NCI-H1417 (cell line): ENCODE measurements at regions not wholly inside any gene's neighbourhood (a gene's known extent, or its start where the extent isn't known, plus 50 kb on each side); places are given as distances from the start of the nearest gene placed in this dataset.
"Not testable (repeated sequence)": the region's sequence is repeated elsewhere in the genome, so short reads cannot be mapped to it uniquely, and the experiment has no call there.

ENCODE experiments used
- DNase-seq, 3 experiments: peaks; one replicate each; lab custom pipeline; 2025; lab: John Stamatoyannopoulos, UW

DNA sequence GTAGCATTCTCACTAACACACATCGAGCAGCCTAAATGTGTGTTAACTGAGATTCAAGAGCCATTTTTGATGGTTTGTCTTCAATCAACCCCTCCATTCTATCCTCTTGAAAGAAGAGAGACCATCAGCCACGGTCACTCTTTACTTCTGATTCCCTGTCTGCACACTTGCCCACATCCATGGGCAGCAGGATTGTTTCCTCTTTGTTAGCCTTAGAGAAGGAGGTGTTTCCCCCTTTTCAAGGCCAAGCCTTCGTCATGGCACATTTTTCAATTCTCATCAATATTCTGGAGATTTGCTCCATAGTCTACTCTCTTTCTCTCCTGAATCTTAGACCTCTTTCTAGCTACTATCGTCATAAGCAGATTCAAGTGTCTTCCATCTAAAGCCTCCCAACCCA lies 522.4 kb upstream of the NAALADL2 start:
- DNase-seq: no peak

- no peak for DNase-seq
Measured at GRCh38 chr3:174337227-174337626, 521.9 kb upstream of the NAALADL2 start.

DNA sequence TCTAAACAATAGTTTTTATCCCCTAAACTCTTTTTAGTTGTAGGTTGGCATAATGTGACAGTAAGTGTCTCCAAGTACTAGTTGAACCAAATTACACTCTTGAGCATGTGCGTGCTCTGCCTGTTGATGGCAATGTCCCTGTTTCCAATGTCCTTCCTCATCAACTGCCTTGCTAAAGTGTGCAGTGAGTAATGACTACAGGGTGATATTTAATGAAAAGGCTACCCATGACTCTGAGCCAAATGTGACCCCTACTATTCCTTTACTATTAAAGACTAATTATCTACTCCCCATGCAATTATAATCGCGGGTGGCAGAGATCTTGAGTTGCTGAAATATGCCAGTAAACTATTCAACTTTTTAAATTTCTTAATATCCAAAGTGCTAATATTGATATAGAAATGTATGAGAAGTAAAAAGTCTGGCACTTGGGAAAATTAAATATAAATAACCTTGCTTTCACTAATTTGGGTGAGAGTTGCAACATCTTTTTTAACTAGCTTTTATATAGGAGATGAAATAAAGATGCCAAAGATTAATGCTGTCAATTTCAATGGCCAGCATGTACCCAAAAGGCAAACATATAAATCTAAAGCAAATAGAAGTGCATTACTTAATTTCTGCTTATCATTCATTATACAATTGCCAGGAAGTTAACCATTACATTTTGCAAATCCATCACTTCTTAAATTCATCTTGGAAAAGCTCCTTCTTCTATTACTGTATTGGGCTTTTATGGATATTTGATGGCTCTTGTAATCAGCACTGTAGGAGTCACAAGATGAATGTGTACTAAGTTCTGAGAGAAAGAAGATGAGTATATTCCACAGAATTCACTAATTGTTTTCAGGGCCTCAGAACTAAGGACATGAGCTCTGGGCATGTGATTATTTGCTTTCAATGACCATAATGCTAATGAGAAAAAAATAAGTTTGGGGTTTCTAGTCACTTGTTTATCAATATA lies 518.2 kb upstream of the NAALADL2 start:
- DNase-seq: peak in 2 of 3 experiments; percentile 49 to 88

DNA sequence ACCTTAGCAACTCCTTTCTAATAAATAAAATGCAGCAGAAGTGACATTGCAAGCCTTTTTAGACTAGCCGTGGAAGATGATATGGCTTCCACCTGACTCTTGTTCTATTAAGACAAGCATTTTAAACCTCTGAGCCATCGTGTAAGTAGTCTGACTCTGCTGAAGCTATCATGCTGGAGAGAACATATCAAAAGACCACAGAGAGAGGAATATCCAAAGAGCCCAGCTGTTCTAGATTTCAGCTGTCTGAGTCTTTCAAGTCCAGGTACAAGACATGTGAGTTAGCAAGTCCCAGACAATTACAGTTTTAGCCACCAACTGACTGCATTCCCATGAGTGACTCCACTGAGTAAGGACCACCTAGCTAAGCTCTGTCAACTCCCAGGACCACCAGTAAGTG lies 517.0 kb upstream of the NAALADL2 start:
- no peak for DNase-seq

GRCh38 chr3:174342941-174343501 lies 516.1 kb upstream of the NAALADL2 start:
- peak in 1 of 3 experiments; percentile 23 for DNase-seq

- no peak for DNase-seq
Measured at GRCh38 chr3:174346141-174346540, 513.0 kb upstream of the NAALADL2 start.

DNA sequence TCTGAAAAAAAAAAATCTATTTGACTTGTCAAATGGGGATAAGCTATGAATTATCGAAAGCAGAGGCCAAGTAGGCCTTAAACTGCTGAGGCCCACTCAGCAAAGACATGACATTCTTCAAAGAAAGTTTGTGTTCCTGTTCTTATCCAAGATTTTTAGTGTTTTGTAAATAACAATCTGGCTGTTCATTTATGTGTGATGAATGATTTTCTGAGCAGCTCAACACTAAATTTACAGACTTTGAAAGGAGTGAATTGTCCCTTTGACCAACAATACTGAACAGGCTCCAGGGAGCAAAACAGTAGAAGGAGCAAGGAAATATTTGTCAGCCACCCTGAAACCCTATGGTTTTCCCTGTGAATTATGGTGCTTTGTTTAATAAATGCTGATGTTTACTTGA lies 512.6 kb upstream of the NAALADL2 start:
- DNase-seq: no peak

- no peak for DNase-seq
Measured at GRCh38 chr3:174347474-174348138, 511.5 kb upstream of the NAALADL2 start.

DNA sequence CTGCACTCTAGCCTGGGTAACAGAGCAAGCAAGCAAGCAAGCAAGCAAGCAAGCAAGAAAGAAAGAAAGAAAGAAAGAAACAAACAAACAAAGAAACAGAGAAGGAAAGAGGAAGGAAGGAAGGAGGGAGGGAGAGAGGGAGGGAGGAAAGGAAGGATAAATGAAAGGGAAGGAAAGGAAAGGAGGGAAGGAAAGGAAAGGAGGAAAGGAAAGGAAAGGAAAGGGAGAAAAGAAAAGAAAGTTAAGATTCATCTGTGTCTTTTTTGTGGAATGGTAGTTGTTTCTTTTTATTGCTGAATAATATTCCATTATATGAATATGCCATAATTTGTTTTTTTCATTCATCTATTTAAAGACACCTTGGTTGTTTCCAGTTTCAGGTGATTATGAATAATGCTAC lies 506.9 kb upstream of the NAALADL2 start:
- no peak for DNase-seq

DNA sequence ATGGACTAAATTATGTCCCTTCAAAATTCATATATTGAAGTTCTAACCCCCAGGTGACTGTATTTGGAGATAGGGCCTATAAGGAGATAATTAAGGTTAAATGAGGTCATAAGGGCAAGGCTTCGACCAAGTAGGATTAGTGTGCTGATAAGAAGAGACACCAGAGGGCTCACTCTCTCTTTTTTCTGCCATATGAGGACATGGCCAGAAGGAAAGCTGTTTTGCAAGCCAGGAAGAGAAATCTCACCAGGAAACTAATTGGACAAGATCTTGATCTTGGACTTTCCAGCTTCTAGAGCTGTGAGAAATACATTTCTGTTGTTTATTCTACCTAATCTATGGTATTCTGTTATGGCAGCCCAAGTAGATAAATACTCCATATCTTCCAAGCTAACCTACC lies 503.6 kb upstream of the NAALADL2 start:
- DNase-seq: peak in 2 of 3 experiments; percentile 12 to 64

DNA sequence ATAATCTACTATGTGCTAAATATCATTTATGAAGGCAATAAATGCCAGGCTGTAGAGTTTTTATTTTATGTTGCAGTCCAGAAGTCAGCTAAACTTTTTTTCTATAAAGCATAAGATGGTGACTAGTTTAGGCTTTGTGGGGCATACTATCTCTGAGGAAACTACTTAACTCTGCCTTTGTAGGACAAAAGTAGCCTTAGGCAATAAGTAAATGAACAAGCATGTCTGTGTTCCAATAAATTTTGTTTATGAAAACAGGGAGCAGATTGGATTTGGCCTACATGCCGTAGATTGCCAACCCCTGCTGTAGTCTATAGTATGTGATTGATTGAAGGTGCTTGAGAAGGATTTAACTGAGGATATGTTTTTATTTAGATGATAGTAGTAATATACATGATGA lies 502.5 kb upstream of the NAALADL2 start:
- DNase-seq: no peak

DNA sequence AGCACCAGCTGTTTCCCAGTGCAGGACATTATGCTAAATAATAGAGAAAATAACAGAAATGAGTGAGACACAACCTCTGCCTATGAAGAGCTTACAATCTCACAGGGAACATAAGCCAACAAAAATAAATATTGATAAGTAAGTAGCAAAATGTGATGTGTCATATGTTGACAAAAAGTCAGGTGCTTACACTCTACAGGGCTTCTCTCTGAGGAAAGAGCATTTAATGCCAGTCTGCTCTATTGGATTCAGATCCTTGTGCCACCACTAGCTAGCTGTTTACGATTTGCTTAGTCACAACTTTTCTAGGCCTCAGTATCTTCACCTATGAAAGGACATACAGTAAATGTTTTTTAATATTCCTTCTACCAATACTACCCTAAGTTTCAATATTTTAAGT lies 500.9 kb upstream of the NAALADL2 start:
- DNase-seq: no peak

- DNase-seq: no peak
Measured at GRCh38 chr3:174362556-174362955, 496.6 kb upstream of the NAALADL2 start.

DNA sequence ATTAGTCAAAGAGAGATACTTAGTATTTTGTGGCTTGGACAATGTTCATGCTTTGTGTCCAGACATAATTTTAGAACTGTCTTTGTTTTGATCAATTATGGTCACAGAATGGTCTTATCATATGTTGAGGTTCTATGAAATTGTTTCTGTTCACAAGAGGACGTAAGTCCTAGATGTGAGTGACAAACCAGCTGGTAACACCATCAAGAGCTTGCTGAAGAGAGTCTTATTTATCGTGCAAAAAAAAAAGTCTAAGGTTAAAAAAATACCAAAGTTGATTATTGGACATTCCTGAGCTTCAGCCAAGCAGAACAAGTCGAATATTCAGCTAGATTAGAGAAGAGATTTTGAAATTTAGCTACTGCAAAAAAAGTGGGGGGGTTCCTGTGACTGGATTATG lies 495.9 kb upstream of the NAALADL2 start:
- no peak for DNase-seq

GRCh38 chr3:174365796-174366195 lies 493.3 kb upstream of the NAALADL2 start:
- DNase-seq: no peak

DNA sequence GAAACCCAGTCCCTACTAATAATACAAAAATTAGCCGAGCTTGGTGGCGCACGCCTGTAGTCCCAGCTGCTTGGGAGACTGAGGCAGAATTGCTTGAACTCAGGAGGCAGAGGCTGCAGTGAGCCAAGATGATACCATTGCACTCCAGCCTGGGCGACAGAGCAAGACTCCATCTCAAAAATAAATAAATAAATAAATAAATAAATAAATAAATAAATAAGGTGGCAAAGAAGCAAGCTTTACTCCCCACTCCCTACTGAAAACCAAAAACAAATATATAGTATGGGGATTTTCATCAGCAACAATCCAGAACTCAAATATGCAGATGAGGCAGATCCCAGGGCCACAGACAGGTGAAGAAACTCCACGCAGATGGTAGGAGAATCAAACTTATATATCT lies 492.2 kb upstream of the NAALADL2 start:
- not testable (repeated sequence) for DNase-seq

GRCh38 chr3:174376346-174376745 lies 482.8 kb upstream of the NAALADL2 start:
- DNase-seq: no peak

DNA sequence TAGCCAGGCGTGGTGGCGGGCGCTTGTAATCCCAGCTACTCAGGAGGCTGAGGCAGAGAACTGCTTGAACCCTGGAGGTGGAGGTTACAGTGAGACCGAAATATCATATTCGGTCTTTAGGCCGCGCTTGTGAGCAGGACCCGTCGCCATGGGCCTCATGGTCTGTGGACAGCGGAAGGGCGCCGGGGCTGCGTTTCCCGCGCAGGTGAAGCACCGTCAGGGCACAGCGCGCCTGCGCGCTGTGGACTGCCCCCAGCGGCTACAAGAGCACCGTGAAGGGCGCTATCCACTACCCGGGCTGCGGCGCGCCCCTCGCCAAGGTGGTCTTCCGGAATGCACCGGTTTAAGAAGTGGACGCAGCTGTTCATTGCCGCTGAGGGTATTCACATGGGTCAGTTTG lies 482.0 kb upstream of the NAALADL2 start:
- no peak for DNase-seq

GRCh38 chr3:174377684-174378083 lies 481.4 kb upstream of the NAALADL2 start:
- DNase-seq: no peak

- no peak for DNase-seq
Measured at GRCh38 chr3:174382878-174383277, 476.3 kb upstream of the NAALADL2 start.

DNA sequence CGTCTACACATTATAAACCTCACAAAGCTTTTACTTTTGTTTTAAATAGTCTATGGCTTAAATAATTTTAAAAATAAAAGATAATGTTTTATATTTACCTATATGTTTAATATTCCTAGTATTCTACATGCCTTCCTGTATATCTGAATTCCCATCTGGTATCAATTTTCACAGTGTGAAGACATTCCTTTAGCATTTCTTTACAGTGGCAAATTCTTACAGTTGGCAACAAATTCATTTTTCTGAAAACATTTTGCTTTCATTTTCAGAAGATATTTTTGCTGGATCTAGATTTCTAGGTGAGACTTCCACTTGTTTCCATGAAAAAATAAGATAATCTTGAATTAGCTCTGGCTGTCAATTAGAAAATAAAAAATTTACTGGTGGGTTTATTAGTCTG lies 471.4 kb upstream of the NAALADL2 start:
- DNase-seq: no peak

- peak in 1 of 3 experiments; percentile 26 for DNase-seq
Measured at GRCh38 chr3:174397848-174398247, 461.3 kb upstream of the NAALADL2 start.

DNA sequence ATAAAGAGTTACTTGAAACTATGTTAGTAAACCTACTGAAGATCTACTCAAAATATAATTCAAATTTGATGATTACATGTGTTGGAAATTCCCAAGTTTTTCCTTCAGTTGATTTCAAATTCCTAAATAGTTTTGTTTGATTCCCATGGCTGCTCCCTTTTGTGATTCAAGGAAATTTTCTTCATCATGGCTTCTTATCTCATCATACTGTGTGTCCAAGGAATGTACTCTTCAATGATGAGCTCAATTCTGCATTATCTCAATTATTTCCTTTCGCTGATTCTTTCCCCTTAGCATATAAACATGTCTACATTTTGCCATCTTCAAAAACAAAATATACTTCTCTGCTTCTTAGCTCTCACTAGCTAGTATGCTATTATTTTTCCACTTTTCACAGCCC lies 460.4 kb upstream of the NAALADL2 start:
- no peak for DNase-seq
